ENCODE measurements at regions not wholly inside any gene's neighbourhood (a gene's known extent, or its start where the extent isn't known, plus 50 kb on each side); places are given as distances from the start of the nearest gene placed in this dataset.

DNA sequence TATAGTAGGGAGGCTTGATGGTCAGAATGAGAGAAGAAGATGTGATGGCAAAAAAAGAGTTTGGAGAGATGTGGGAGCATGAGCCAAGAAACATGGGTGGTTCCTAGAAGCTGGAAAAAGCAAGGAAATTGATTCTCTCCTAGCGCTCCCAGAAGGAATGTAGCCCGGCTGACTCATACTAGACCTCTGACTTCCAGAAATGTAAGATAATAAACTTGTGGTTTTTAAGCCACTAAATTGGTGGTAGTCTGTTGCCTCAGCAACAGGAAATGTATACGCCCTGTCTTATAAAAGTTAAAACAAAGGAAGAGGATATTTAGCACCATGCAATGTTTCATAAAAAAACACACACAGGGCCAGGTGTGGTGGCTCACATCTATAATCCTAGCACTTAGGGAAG lies 182.7 kb upstream of the PCDH7 start:
- Mint-ChIP-seq H3K27me3 (ENCODE audit: low read depth) (no peaks in the 10 kb centered on the region), H3K9me3 (no peaks in the 10 kb centered on the region), H3K36me3 (ENCODE audit: low read depth) (no peaks in the 10 kb centered on the region), H3K27ac (ENCODE audit: unreplicated experiment) (no peak overlapping the region), H3K4me3 (no peak overlapping the region), H3K4me1 (no peaks in the 10 kb centered on the region)
- TF ChIP-seq, protein P1, sequence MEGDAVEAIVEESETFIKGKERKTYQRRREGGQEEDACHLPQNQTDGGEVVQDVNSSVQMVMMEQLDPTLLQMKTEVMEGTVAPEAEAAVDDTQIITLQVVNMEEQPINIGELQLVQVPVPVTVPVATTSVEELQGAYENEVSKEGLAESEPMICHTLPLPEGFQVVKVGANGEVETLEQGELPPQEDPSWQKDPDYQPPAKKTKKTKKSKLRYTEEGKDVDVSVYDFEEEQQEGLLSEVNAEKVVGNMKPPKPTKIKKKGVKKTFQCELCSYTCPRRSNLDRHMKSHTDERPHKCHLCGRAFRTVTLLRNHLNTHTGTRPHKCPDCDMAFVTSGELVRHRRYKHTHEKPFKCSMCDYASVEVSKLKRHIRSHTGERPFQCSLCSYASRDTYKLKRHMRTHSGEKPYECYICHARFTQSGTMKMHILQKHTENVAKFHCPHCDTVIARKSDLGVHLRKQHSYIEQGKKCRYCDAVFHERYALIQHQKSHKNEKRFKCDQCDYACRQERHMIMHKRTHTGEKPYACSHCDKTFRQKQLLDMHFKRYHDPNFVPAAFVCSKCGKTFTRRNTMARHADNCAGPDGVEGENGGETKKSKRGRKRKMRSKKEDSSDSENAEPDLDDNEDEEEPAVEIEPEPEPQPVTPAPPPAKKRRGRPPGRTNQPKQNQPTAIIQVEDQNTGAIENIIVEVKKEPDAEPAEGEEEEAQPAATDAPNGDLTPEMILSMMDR (conservative IDR thresholded peaks at IDR 0.05) = no peak
- no peak for DNase-seq (ENCODE audit: low read depth, low spot score)

- H3K27me3 Mint-ChIP-seq (ENCODE audit: low read depth) = no peaks in the 10 kb centered on the region
- H3K4me3 Mint-ChIP-seq = no peak overlapping the region
- TF ChIP-seq, protein P1 (conservative IDR thresholded peaks at IDR 0.05) = no peak
- no peaks in the 10 kb centered on the region for H3K9me3 Mint-ChIP-seq
- no peak for DNase-seq (ENCODE audit: low read depth, low spot score)
- H3K27ac Mint-ChIP-seq (ENCODE audit: unreplicated experiment) = no peak overlapping the region
- peaks cover 6% of the 10 kb centered on the region for H3K4me1 Mint-ChIP-seq
- H3K36me3 Mint-ChIP-seq (ENCODE audit: low read depth) = no peaks in the 10 kb centered on the region
Measured at GRCh38 chr4:30538794-30539193, 181.4 kb upstream of the PCDH7 start.

GRCh38 chr4:30543057-30543456 lies 177.1 kb upstream of the PCDH7 start:
- Mint-ChIP-seq H3K27ac (ENCODE audit: unreplicated experiment) (no peak overlapping the region), H3K9me3 (peaks cover 2% of the 10 kb centered on the region), H3K4me1 (peaks cover 6% of the 10 kb centered on the region), H3K36me3 (ENCODE audit: low read depth) (no peaks in the 10 kb centered on the region), H3K27me3 (ENCODE audit: low read depth) (no peaks in the 10 kb centered on the region), H3K4me3 (no peak overlapping the region)
- TF ChIP-seq, protein P1 (conservative IDR thresholded peaks at IDR 0.05) = no peak
- DNase-seq (ENCODE audit: low read depth, low spot score) = no peak

- DNase-seq (ENCODE audit: low read depth, low spot score) = no peak
- peaks cover 4% of the 10 kb centered on the region for H3K9me3 Mint-ChIP-seq
- no peak overlapping the region for H3K27ac Mint-ChIP-seq (ENCODE audit: unreplicated experiment)
- no peak overlapping the region for H3K4me3 Mint-ChIP-seq
- no peaks in the 10 kb centered on the region for H3K36me3 Mint-ChIP-seq (ENCODE audit: low read depth)
- TF ChIP-seq, protein P1 (conservative IDR thresholded peaks at IDR 0.05) = no peak
- no peaks in the 10 kb centered on the region for H3K27me3 Mint-ChIP-seq (ENCODE audit: low read depth)
- H3K4me1 Mint-ChIP-seq = no peaks in the 10 kb centered on the region
Measured at GRCh38 chr4:30553151-30553550, 167.0 kb upstream of the PCDH7 start.

GRCh38 chr4:30553706-30554105 lies 166.5 kb upstream of the PCDH7 start:
- Mint-ChIP-seq H3K27me3 (ENCODE audit: low read depth) (no peaks in the 10 kb centered on the region), H3K36me3 (ENCODE audit: low read depth) (no peaks in the 10 kb centered on the region), H3K9me3 (peaks cover 4% of the 10 kb centered on the region), H3K4me3 (no peak overlapping the region), H3K4me1 (no peaks in the 10 kb centered on the region), H3K27ac (ENCODE audit: unreplicated experiment) (no peak overlapping the region)
- TF ChIP-seq, protein P1 (conservative IDR thresholded peaks at IDR 0.05) = no peak
- no peak for DNase-seq (ENCODE audit: low read depth, low spot score)

- Mint-ChIP-seq H3K4me1 (no peaks in the 10 kb centered on the region), H3K4me3 (no peak overlapping the region), H3K9me3 (peaks cover under 1% of the 10 kb centered on the region), H3K27ac (ENCODE audit: unreplicated experiment) (no peak overlapping the region), H3K36me3 (ENCODE audit: low read depth) (no peaks in the 10 kb centered on the region), H3K27me3 (ENCODE audit: low read depth) (no peaks in the 10 kb centered on the region)
- DNase-seq (ENCODE audit: low read depth, low spot score) = no peak
- TF ChIP-seq, protein P1 (conservative IDR thresholded peaks at IDR 0.05) = no peak
Measured at GRCh38 chr4:30555775-30556174, 164.4 kb upstream of the PCDH7 start.
